Ovary (tissue), 3 donors: ENCODE measurements at regions not wholly inside any gene's neighbourhood (a gene's known extent, or its start where the extent isn't known, plus 50 kb on each side); places are given as distances from the start of the nearest gene placed in this dataset.

Experiments
- CTCF ChIP-seq, 3 donors: fragments of 450-650 bp in 2 of 3; fragments of 200-600 bp in 1 of 3; IDR thresholded peaks; one replicate each; pipeline versions ENCODE4 v1.5.1 to v1.8.0; 2016 to 2022; ENCODE audit warnings: antibody characterized with exemption in 3 of 3, mild to moderate bottlenecking in 1 of 3
- POLR2A ChIP-seq: fragments of 450-650 bp; IDR thresholded peaks from one replicate; pipeline ENCODE4 v1.6.1; 2017; ENCODE audit warnings: antibody characterized with exemption, mild to moderate bottlenecking, moderate library complexity
- donor health status: DM: no; HTN: no; CAD: no.

- no peak for TF ChIP-seq CTCF (IDR thresholded peaks at IDR 0.05)
- TF ChIP-seq POLR2A = no peak
These were observed 1107.9 kb downstream of the PLA2G4A start for GRCh38 chr1:187936667-187937066.
